ENCODE measurements at regions not wholly inside any gene's neighbourhood (a gene's known extent, or its start where the extent isn't known, plus 50 kb on each side); places are given as distances from the start of the nearest gene placed in this dataset.

DNA sequence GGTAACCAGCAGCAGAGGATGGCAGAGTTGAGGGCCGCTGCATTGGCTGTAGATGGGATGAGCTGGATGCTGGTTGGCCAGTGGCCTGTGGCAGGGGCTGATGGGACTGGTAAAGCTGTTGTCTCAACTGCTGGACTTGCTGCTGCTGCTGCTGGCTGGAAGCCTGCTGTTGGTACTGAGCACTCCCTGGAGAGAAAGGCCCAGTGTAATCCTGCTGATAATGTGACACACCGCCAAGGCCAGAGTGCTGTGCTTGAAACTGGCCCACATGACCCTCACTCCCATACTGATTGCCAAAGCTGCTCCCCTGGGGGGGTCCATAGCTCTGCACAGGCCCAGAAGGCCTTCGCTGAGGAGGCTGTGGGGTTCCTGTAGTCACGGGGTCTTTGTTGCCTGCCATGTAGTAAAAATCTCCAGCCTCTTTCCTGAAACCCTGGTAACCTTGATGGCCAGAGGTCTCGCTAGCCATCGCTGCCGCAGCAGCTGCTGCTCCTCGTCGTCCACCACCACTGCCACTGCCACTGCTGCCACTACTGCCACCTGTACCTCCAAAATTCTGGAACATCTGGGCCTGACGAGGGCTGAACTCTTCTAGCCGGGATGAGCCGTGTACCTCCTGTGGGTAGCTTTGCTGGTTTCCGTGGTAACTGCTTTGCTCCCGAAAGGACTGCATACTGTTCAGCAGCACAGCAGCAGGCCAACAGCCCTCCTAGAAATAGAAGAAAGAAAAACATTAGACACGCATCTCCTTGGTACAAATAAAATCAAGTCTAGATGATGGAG, 55.6 kb downstream of the TCF20 start:
- TF ChIP-seq, protein P1, sequence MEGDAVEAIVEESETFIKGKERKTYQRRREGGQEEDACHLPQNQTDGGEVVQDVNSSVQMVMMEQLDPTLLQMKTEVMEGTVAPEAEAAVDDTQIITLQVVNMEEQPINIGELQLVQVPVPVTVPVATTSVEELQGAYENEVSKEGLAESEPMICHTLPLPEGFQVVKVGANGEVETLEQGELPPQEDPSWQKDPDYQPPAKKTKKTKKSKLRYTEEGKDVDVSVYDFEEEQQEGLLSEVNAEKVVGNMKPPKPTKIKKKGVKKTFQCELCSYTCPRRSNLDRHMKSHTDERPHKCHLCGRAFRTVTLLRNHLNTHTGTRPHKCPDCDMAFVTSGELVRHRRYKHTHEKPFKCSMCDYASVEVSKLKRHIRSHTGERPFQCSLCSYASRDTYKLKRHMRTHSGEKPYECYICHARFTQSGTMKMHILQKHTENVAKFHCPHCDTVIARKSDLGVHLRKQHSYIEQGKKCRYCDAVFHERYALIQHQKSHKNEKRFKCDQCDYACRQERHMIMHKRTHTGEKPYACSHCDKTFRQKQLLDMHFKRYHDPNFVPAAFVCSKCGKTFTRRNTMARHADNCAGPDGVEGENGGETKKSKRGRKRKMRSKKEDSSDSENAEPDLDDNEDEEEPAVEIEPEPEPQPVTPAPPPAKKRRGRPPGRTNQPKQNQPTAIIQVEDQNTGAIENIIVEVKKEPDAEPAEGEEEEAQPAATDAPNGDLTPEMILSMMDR (conservative IDR thresholded peaks at IDR 0.05; ENCODE audit: low read depth in 2 of 2) = no peak
- TF ChIP-seq CREB1 (CRISPR knock-in tag; IDR thresholded peaks at IDR 0.05; ENCODE audit: low read depth) (no peak), ETS1 (IDR thresholded peaks at IDR 0.05) (no peak), EZH2 (IDR thresholded peaks at IDR 0.05; ENCODE audit: low read depth, unreplicated experiment) (no peak), POLR2AphosphoS5 (IDR thresholded peaks at IDR 0.05; ENCODE audit: low read depth) (no peak)
- TF ChIP-seq, protein P2, sequence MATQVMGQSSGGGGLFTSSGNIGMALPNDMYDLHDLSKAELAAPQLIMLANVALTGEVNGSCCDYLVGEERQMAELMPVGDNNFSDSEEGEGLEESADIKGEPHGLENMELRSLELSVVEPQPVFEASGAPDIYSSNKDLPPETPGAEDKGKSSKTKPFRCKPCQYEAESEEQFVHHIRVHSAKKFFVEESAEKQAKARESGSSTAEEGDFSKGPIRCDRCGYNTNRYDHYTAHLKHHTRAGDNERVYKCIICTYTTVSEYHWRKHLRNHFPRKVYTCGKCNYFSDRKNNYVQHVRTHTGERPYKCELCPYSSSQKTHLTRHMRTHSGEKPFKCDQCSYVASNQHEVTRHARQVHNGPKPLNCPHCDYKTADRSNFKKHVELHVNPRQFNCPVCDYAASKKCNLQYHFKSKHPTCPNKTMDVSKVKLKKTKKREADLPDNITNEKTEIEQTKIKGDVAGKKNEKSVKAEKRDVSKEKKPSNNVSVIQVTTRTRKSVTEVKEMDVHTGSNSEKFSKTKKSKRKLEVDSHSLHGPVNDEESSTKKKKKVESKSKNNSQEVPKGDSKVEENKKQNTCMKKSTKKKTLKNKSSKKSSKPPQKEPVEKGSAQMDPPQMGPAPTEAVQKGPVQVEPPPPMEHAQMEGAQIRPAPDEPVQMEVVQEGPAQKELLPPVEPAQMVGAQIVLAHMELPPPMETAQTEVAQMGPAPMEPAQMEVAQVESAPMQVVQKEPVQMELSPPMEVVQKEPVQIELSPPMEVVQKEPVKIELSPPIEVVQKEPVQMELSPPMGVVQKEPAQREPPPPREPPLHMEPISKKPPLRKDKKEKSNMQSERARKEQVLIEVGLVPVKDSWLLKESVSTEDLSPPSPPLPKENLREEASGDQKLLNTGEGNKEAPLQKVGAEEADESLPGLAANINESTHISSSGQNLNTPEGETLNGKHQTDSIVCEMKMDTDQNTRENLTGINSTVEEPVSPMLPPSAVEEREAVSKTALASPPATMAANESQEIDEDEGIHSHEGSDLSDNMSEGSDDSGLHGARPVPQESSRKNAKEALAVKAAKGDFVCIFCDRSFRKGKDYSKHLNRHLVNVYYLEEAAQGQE (IDR thresholded peaks at IDR 0.05; ENCODE audit: unreplicated experiment) = no peak
